GM12874 (cell line): ENCODE measurements at regions not wholly inside any gene's neighbourhood (a gene's known extent, or its start where the extent isn't known, plus 50 kb on each side); places are given as distances from the start of the nearest gene placed in this dataset.

Source experiments
- CTCF ChIP-seq: IDR thresholded peaks from 2 replicates; pipeline ENCODE4 v1.5.1; 2011; ENCODE audit warnings: low read depth, mild to moderate bottlenecking, control low read depth, low read length, moderate library complexity; ENCODE audit not compliant: insufficient read depth

GRCh38 chr2:6127718-6128117 lies 435.5 kb downstream of the SOX11 start:
- TF ChIP-seq CTCF, result no peak

GRCh38 chr2:6139142-6139541 lies 447.0 kb downstream of the SOX11 start:
- TF ChIP-seq CTCF, result no peak

- no peak for TF ChIP-seq CTCF
These were observed 447.7 kb downstream of the SOX11 start for GRCh38 chr2:6139916-6140315.

- TF ChIP-seq CTCF, result no peak
These were observed 448.3 kb downstream of the SOX11 start for GRCh38 chr2:6140509-6140908.

- TF ChIP-seq CTCF, result no peak
These were observed 451.6 kb downstream of the SOX11 start for GRCh38 chr2:6143812-6144211.

- TF ChIP-seq CTCF, result no peak
These were observed 456.7 kb downstream of the SOX11 start for GRCh38 chr2:6148882-6149281.

- TF ChIP-seq CTCF, result no peak
These were observed 467.4 kb downstream of the SOX11 start for GRCh38 chr2:6159606-6160005.

- TF ChIP-seq CTCF, result no peak
These were observed 471.7 kb downstream of the SOX11 start for GRCh38 chr2:6163932-6164331.
